Stomach (tissue), 4 donors: ENCODE measurements at regions not wholly inside any gene's neighbourhood (a gene's known extent, or its start where the extent isn't known, plus 50 kb on each side); places are given as distances from the start of the nearest gene placed in this dataset.

Experiments used
- CTCF ChIP-seq, 7 experiments: fragments of 450-650 bp in 4 of 7; fragments of 200-600 bp in 3 of 7; sonication (generic) in 3 of 7; IDR thresholded peaks; one replicate each; pipeline ENCODE4 v1.5.1; 2016 to 2019; ENCODE audit warnings: antibody characterized with exemption in 7 of 7, control low read depth in 2 of 7, mild to moderate bottlenecking in 1 of 7
- POLR2A ChIP-seq, 4 donors: fragments of 450-650 bp; IDR thresholded peaks; one replicate each; pipeline ENCODE4 v1.6.1; 2016; ENCODE audit warnings: antibody characterized with exemption in 4 of 4, control low read depth in 2 of 4, mild to moderate bottlenecking in 1 of 4, moderate library complexity in 1 of 4

GRCh38 chr12:124715121-124715990, 147.9 kb upstream of the NCOR2 start:
- no peak for TF ChIP-seq CTCF (IDR thresholded peaks at IDR 0.05)
- TF ChIP-seq POLR2A (IDR thresholded peaks at IDR 0.05): no peak
